Cardiac muscle cell (in vitro differentiated cells and primary cell): ENCODE measurements at regions not wholly inside any gene's neighbourhood (a gene's known extent, or its start where the extent isn't known, plus 50 kb on each side); places are given as distances from the start of the nearest gene placed in this dataset.

Source experiments
- DNase-seq, 2 donors: peaks; one replicate each; pipeline versions ENCODE4 v3.0.0 to v3.0.0-alpha.2; 2010 to 2017; ENCODE audit warnings: low read depth in 1 of 2, low spot score in 1 of 2
- H3K27ac ChIP-seq: fragments of 200-600 bp; sonication (generic); 2 replicates; pipeline ENCODE4 v1.5.1; 2016
- H3K27me3 ChIP-seq: fragments of 200-600 bp; sonication (generic); 2 replicates; pipeline ENCODE4 v1.6.0; 2016; ENCODE audit warnings: control low read depth
- H3K36me3 ChIP-seq: fragments of 200-600 bp; sonication (generic); 2 replicates; pipeline ENCODE4 v1.5.1; 2016; ENCODE audit warnings: control low read depth
- H3K4me1 ChIP-seq: fragments of 200-600 bp; sonication (generic); 2 replicates; pipeline ENCODE4 v1.8.1; 2017; ENCODE audit warnings: low read depth, mild to moderate bottlenecking, mixed run types
- H3K4me3 ChIP-seq: fragments of 200-600 bp; sonication (generic); 2 replicates; pipeline ENCODE4 v1.5.1; 2016; ENCODE audit warnings: mild to moderate bottlenecking
- H3K9me3 ChIP-seq: fragments of 200-600 bp; sonication (generic); 2 replicates; pipeline ENCODE4 v1.5.1; 2017; ENCODE audit warnings: low read depth, mild to moderate bottlenecking, control low read depth
- CTCF ChIP-seq: IDR thresholded peaks from 2 replicates; pipeline ENCODE4 v1.5.1; 2012; ENCODE audit warnings: low read depth, mild to moderate bottlenecking, low read length

- Histone ChIP-seq H3K4me1 (no peaks in the 10 kb centered on the region), H3K9me3 (no peaks in the 10 kb centered on the region), H3K36me3 (no peaks in the 10 kb centered on the region), H3K4me3 (no peak overlapping the region), H3K27ac (no peak overlapping the region), H3K27me3 (peaks cover 45% of the 10 kb centered on the region)
- no peak for DNase-seq
- no peak for TF ChIP-seq CTCF
Measured at GRCh38 chr14:97960436-97960835, 1163.3 kb downstream of the VRK1 start.

GRCh38 chr14:97970222-97970621 lies 1173.0 kb downstream of the VRK1 start:
- no peaks in the 10 kb centered on the region for H3K9me3 ChIP-seq
- H3K4me1 ChIP-seq = no peaks in the 10 kb centered on the region
- no peak for TF ChIP-seq CTCF
- no peak overlapping the region for H3K27ac ChIP-seq
- H3K36me3 ChIP-seq = no peaks in the 10 kb centered on the region
- DNase-seq = no peak
- no peak overlapping the region for H3K4me3 ChIP-seq
- no peaks in the 10 kb centered on the region for H3K27me3 ChIP-seq

GRCh38 chr14:97975216-97975615 lies 1178.0 kb downstream of the VRK1 start:
- H3K36me3 ChIP-seq = no peaks in the 10 kb centered on the region
- no peaks in the 10 kb centered on the region for H3K27me3 ChIP-seq
- TF ChIP-seq CTCF = no peak
- peaks cover 4% of the 10 kb centered on the region for H3K4me1 ChIP-seq
- no peak overlapping the region for H3K4me3 ChIP-seq
- no peaks in the 10 kb centered on the region for H3K9me3 ChIP-seq
- H3K27ac ChIP-seq = no peak overlapping the region
- DNase-seq = no peak

- H3K4me1 ChIP-seq = peaks cover 4% of the 10 kb centered on the region
- no peak overlapping the region for H3K4me3 ChIP-seq
- no peak overlapping the region for H3K27ac ChIP-seq
- no peak for TF ChIP-seq CTCF
- no peaks in the 10 kb centered on the region for H3K27me3 ChIP-seq
- H3K9me3 ChIP-seq = no peaks in the 10 kb centered on the region
- H3K36me3 ChIP-seq = no peaks in the 10 kb centered on the region
- DNase-seq = no peak
Measured at GRCh38 chr14:97975962-97976361, 1178.8 kb downstream of the VRK1 start.

GRCh38 chr14:97976861-97977260 lies 1179.7 kb downstream of the VRK1 start:
- TF ChIP-seq CTCF = no peak
- H3K4me1 ChIP-seq = peaks cover 4% of the 10 kb centered on the region
- no peaks in the 10 kb centered on the region for H3K27me3 ChIP-seq
- H3K4me3 ChIP-seq = no peak overlapping the region
- DNase-seq = no peak
- no peak overlapping the region for H3K27ac ChIP-seq
- no peaks in the 10 kb centered on the region for H3K36me3 ChIP-seq
- H3K9me3 ChIP-seq = no peaks in the 10 kb centered on the region
